H9 (cell line): ENCODE measurements at regions not wholly inside any gene's neighbourhood (a gene's known extent, or its start where the extent isn't known, plus 50 kb on each side); places are given as distances from the start of the nearest gene placed in this dataset.

ENCODE experiments used
- DNase-seq: peaks from one replicate; pipeline ENCODE4 v3.0.0-alpha.2; 2017
- H2AFZ ChIP-seq: one replicate; pipeline ENCODE4 v1.6.1; 2013; ENCODE audit warnings: mild to moderate bottlenecking, low read length, control low read depth, moderate library complexity
- H2AK5ac ChIP-seq: 2 replicates; pipeline ENCODE4 v1.6.1; 2013; ENCODE audit warnings: low read length, control low read depth, mixed read lengths; ENCODE audit not compliant: insufficient read length
- H2BK120ac ChIP-seq: one replicate; pipeline ENCODE4 v1.6.1; 2013; ENCODE audit warnings: low read depth, mild to moderate bottlenecking, low read length, control low read depth, inconsistent platforms; ENCODE audit not compliant: poor library complexity, severe bottlenecking
- H2BK12ac ChIP-seq: 2 replicates; pipeline ENCODE4 v1.6.1; 2013; ENCODE audit warnings: low read length, control low read depth, mixed read lengths, low read depth; ENCODE audit not compliant: insufficient read length
- H2BK15ac ChIP-seq: 2 replicates; pipeline ENCODE4 v1.6.1; 2013; ENCODE audit warnings: low read depth, low read length, control low read depth
- H2BK20ac ChIP-seq: one replicate; pipeline ENCODE4 v1.6.1; 2013; ENCODE audit warnings: low read depth, mild to moderate bottlenecking, low read length, control low read depth, inconsistent platforms; ENCODE audit not compliant: poor library complexity, severe bottlenecking
- H2BK5ac ChIP-seq: 2 replicates; pipeline ENCODE4 v1.6.1; 2013; ENCODE audit warnings: low read length, control low read depth, mixed read lengths; ENCODE audit not compliant: insufficient read length
- H3K14ac ChIP-seq: 2 replicates; pipeline ENCODE4 v1.6.1; 2013; ENCODE audit warnings: low read length, control low read depth; ENCODE audit not compliant: insufficient read depth
- H3K18ac ChIP-seq: 2 replicates; pipeline ENCODE4 v1.6.1; 2013; ENCODE audit warnings: low read depth, mild to moderate bottlenecking, mixed read lengths, low read length, control low read depth; ENCODE audit not compliant: insufficient read length
- H3K23ac ChIP-seq: 2 replicates; pipeline ENCODE4 v1.6.1; 2013; ENCODE audit warnings: low read length, control low read depth, mixed read lengths, low read depth; ENCODE audit not compliant: insufficient read length
- H3K23me2 ChIP-seq: 2 replicates; pipeline ENCODE4 v1.6.1; 2013; ENCODE audit warnings: low read depth, mild to moderate bottlenecking, mixed read lengths, low read length, control low read depth; ENCODE audit not compliant: insufficient read length, poor library complexity, severe bottlenecking
- H3K27ac ChIP-seq: 2 replicates; pipeline ENCODE4 v1.5.1; 2013; ENCODE audit warnings: low read length, control low read depth, mixed read lengths, low read depth; ENCODE audit not compliant: insufficient read length
- H3K27me3 ChIP-seq: 2 replicates; pipeline ENCODE4 v1.6.1; 2013; ENCODE audit warnings: low read length, control low read depth, inconsistent platforms; ENCODE audit not compliant: insufficient read depth
- H3K4ac ChIP-seq: 2 replicates; pipeline ENCODE4 v1.6.1; 2013; ENCODE audit warnings: low read depth, mild to moderate bottlenecking, control low read depth, inconsistent platforms, low read length, moderate library complexity
- H3K4me1 ChIP-seq: 2 replicates; pipeline ENCODE4 v1.6.1; 2013; ENCODE audit warnings: low read length, control low read depth, inconsistent platforms; ENCODE audit not compliant: insufficient read depth
- H3K4me2 ChIP-seq: 2 replicates; pipeline ENCODE4 v1.6.1; 2013; ENCODE audit warnings: low read length, control low read depth, mixed read lengths; ENCODE audit not compliant: insufficient read length, insufficient read depth
- H3K56ac ChIP-seq: 2 replicates; pipeline ENCODE4 v1.6.1; 2013; ENCODE audit warnings: low read depth, mild to moderate bottlenecking, mixed read lengths, low read length, control low read depth; ENCODE audit not compliant: insufficient read length
- H3K79me1 ChIP-seq: 2 replicates; pipeline ENCODE4 v1.6.1; 2013; ENCODE audit warnings: low read depth, mild to moderate bottlenecking, moderate library complexity, low read length, control low read depth, inconsistent platforms; ENCODE audit not compliant: insufficient read depth, poor library complexity, severe bottlenecking
- H3K79me2 ChIP-seq: 2 replicates; pipeline ENCODE4 v1.6.1; 2013; ENCODE audit warnings: low read length, control low read depth, inconsistent platforms; ENCODE audit not compliant: insufficient read depth
- H3K9ac ChIP-seq: 2 replicates; pipeline ENCODE4 v1.6.1; 2013; ENCODE audit warnings: low read length, control low read depth, mixed read lengths; ENCODE audit not compliant: insufficient read length; ENCODE audit errors: extremely low read depth
- H3K9me3 ChIP-seq: one replicate; pipeline ENCODE4 v1.6.1; 2013; ENCODE audit warnings: low read depth, low read length, inconsistent platforms; ENCODE audit not compliant: control insufficient read depth
- H3T11ph ChIP-seq: one replicate; pipeline ENCODE4 v1.6.1; 2013; ENCODE audit warnings: mild to moderate bottlenecking, low read length, control low read depth, inconsistent platforms
- H4K20me1 ChIP-seq: one replicate; pipeline ENCODE4 v1.6.1; 2013; ENCODE audit not compliant: control insufficient read depth, insufficient read length, insufficient read depth
- H4K5ac ChIP-seq: 2 replicates; pipeline ENCODE4 v1.6.1; 2013; ENCODE audit warnings: low read depth, mild to moderate bottlenecking, mixed read lengths, low read length, control low read depth; ENCODE audit not compliant: insufficient read length
- H4K8ac ChIP-seq: replicated peaks from 2 replicates; pipeline ENCODE4 v1.6.1; 2013; ENCODE audit warnings: low read length, control low read depth, mixed read lengths, low read depth; ENCODE audit not compliant: insufficient read length
- H4K91ac ChIP-seq: 2 replicates; pipeline ENCODE4 v1.6.1; 2013; ENCODE audit warnings: low read depth, mild to moderate bottlenecking, moderate library complexity, mixed read lengths, low read length, control low read depth; ENCODE audit not compliant: insufficient read length
- H3K27ac Mint-ChIP-seq, 3 experiments: 2 replicates in 2 of 3; 3 replicates in 1 of 3; pipeline ENCODE4 v1.8.0; 2020 to 2021; ENCODE audit warnings: mixed read lengths in 3 of 3, mild to moderate bottlenecking in 1 of 3, moderate library complexity in 1 of 3
- H3K27me3 Mint-ChIP-seq: 2 replicates; pipeline ENCODE4 v1.8.0; 2021; ENCODE audit warnings: low read depth, mild to moderate bottlenecking, moderate library complexity, mixed read lengths
- H3K36me3 Mint-ChIP-seq, 3 experiments: 2 replicates in 2 of 3; 3 replicates in 1 of 3; pipeline ENCODE4 v1.8.0; 2020 to 2021; ENCODE audit warnings: low read depth in 3 of 3, mixed read lengths in 3 of 3; ENCODE audit not compliant: insufficient read depth in 1 of 3
- H3K4me1 Mint-ChIP-seq, 2 experiments: 2 replicates each; pipeline ENCODE4 v1.8.0; 2020; ENCODE audit warnings: mixed read lengths in 2 of 2
- H3K4me3 Mint-ChIP-seq, 2 experiments: 2 replicates in 1 of 2; 3 replicates in 1 of 2; pipeline ENCODE4 v1.8.0; 2020 to 2021; ENCODE audit warnings: mild to moderate bottlenecking in 2 of 2, mixed read lengths in 2 of 2, moderate library complexity in 1 of 2
- H3K9me3 Mint-ChIP-seq, 2 experiments: 2 replicates in 1 of 2; 3 replicates in 1 of 2; pipeline ENCODE4 v1.8.0; 2020; ENCODE audit warnings: mild to moderate bottlenecking in 2 of 2, mixed read lengths in 2 of 2, moderate library complexity in 1 of 2
- CTCF ChIP-seq: fragments of 200-600 bp; sonication (generic); conservative IDR thresholded peaks from 3 replicates; pipeline ENCODE4 v1.8.0; 2021; ENCODE audit warnings: antibody characterized with exemption, mild to moderate bottlenecking
- WGBS: extraction: QIAGEN DNeasy Blood & Tissue Kit; methylation state at CpG from one replicate; pipeline ENCODE4 v1.1.7; 2013; ENCODE audit warnings: missing lambda C conversion rate, low lambda C conversion rate, mixed read lengths; ENCODE audit not compliant: insufficient read length; ENCODE audit errors: extremely low coverage; 5-methylcytosine and 5-hydroxymethylcytosine counted together

- no peak overlapping the region for H3K4me2 ChIP-seq
- no peak overlapping the region for H3K4me3 Mint-ChIP-seq
- no peak overlapping the region for H3K56ac ChIP-seq
- DNase-seq = no peak
- no peak overlapping the region for H2BK120ac ChIP-seq
- no peak overlapping the region for H2AK5ac ChIP-seq
- no peak overlapping the region for H4K8ac ChIP-seq
- H3K79me1 ChIP-seq = no peaks in the 10 kb centered on the region
- no peak overlapping the region for H3T11ph ChIP-seq
- no peak overlapping the region for H3K23ac ChIP-seq
- H4K20me1 ChIP-seq = no peaks in the 10 kb centered on the region
- H2BK20ac ChIP-seq = no peak overlapping the region
- H3K9ac ChIP-seq = no peak overlapping the region
- no peak overlapping the region for H2BK5ac ChIP-seq
- H3K18ac ChIP-seq = no peak overlapping the region
- WGBS = no CpG with 5 or more reads among the region's 3 CpGs
- peaks cover 0 to 32% of the 10 kb centered on the region in 2 experiments; a peak in 2 of 5 replicates for H3K9me3 Mint-ChIP-seq
- H3K27ac Mint-ChIP-seq = no peak overlapping the region
- H3K4me1 ChIP-seq = no peaks in the 10 kb centered on the region
- no peak overlapping the region for H4K5ac ChIP-seq
- no peaks in the 10 kb centered on the region for H3K9me3 ChIP-seq
- no peaks in the 10 kb centered on the region; the same call in 1 of the 2 replicates for H3K27me3 Mint-ChIP-seq
- TF ChIP-seq CTCF = no peak
- no peaks in the 10 kb centered on the region for H3K23me2 ChIP-seq
- no peak overlapping the region for H2BK15ac ChIP-seq
- no peak overlapping the region for H3K27ac ChIP-seq
- H3K4ac ChIP-seq = no peak overlapping the region
- no peaks in the 10 kb centered on the region for H3K27me3 ChIP-seq
- no peak overlapping the region for H2BK12ac ChIP-seq
- no peaks in the 10 kb centered on the region for H3K4me1 Mint-ChIP-seq
- H3K14ac ChIP-seq = no peak overlapping the region
- H4K91ac ChIP-seq = no peak overlapping the region
- no peaks in the 10 kb centered on the region for H3K79me2 ChIP-seq
- H3K36me3 Mint-ChIP-seq = no peaks in the 10 kb centered on the region
- no peak overlapping the region for H2AFZ ChIP-seq
Observed at GRCh38 chrX:127877318-127877717, 174.9 kb downstream of the ACTRT1 start.
